Gastroesophageal sphincter (tissue), 3 donors: ENCODE measurements at regions not wholly inside any gene's neighbourhood (a gene's known extent, or its start where the extent isn't known, plus 50 kb on each side); places are given as distances from the start of the nearest gene placed in this dataset.
A peak's percentile ranks its signal among the peaks of the same experiment; 100 is the strongest.

ENCODE experiments used
- EP300 ChIP-seq: sonication (generic); formaldehyde crosslinking; IDR thresholded peaks from one replicate; pipeline ENCODE4 v1.6.1; 2017; ENCODE audit warnings: antibody characterized with exemption, mild to moderate bottlenecking
- POLR2A ChIP-seq, 2 donors: fragments of 450-650 bp; IDR thresholded peaks; one replicate each; pipeline ENCODE4 v1.6.1; 2017; ENCODE audit warnings: antibody characterized with exemption in 2 of 2, mild to moderate bottlenecking in 2 of 2, moderate library complexity in 1 of 2
- POLR2AphosphoS5 ChIP-seq: sonication (generic); formaldehyde crosslinking; IDR thresholded peaks from one replicate; pipeline ENCODE4 v1.6.1; 2017; ENCODE audit warnings: antibody characterized with exemption
- TF ChIP-seq, protein P1 (sequence below), 4 experiments: fragments of 200-600 bp in 2 of 4; fragments of 450-650 bp in 2 of 4; sonication (generic) in 1 of 4; IDR thresholded peaks; one replicate each; pipeline ENCODE4 v1.5.1; 2017 to 2019; ENCODE audit warnings: antibody characterized with exemption in 4 of 4, mild to moderate bottlenecking in 2 of 4, moderate library complexity in 2 of 4

DNA sequence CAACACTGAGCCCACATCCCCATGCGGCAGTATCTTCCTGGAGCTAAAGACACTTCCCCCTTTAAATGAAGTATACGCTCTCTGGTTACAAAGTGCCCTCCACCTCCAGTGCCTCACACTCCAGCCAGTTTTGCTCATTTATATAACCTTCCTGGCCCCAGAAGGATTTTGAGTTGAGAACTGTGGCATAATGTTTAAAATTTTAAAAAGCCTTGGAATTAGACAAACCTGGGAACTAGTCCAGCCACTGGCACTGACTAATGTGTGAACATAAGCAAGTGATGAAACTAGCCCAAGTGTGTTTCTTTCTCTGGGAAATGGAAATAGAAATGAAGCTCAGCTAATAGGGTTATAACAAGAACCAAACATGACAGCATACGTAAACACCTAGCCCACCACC lies 723.7 kb upstream of the USP15 start:
- TF ChIP-seq, protein P1, sequence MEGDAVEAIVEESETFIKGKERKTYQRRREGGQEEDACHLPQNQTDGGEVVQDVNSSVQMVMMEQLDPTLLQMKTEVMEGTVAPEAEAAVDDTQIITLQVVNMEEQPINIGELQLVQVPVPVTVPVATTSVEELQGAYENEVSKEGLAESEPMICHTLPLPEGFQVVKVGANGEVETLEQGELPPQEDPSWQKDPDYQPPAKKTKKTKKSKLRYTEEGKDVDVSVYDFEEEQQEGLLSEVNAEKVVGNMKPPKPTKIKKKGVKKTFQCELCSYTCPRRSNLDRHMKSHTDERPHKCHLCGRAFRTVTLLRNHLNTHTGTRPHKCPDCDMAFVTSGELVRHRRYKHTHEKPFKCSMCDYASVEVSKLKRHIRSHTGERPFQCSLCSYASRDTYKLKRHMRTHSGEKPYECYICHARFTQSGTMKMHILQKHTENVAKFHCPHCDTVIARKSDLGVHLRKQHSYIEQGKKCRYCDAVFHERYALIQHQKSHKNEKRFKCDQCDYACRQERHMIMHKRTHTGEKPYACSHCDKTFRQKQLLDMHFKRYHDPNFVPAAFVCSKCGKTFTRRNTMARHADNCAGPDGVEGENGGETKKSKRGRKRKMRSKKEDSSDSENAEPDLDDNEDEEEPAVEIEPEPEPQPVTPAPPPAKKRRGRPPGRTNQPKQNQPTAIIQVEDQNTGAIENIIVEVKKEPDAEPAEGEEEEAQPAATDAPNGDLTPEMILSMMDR (IDR thresholded peaks at IDR 0.05), result no peak
- TF ChIP-seq EP300 (no peak), POLR2AphosphoS5 (peak; percentile 53), POLR2A (IDR thresholded peaks at IDR 0.05) (no peak)
